Upper lobe of left lung (tissue), 6 donors: ENCODE measurements at regions not wholly inside any gene's neighbourhood (a gene's known extent, or its start where the extent isn't known, plus 50 kb on each side); places are given as distances from the start of the nearest gene placed in this dataset.

ENCODE experiments used
- ATAC-seq, 2 donors: fragments of 200-7000 bp; cut with Tn5 transposase; one replicate each; pipeline ENCODE4 v1.9.1; 2022; ENCODE audit warnings: mild to moderate bottlenecking in 2 of 2, moderate library complexity in 2 of 2; ENCODE audit not compliant: low FRiP score in 2 of 2
- DNase-seq, 2 donors: peaks; one replicate each; pipeline ENCODE4 v3.0.0-alpha.2; 2019 to 2020
- H3K27ac ChIP-seq, 4 donors: fragments of 200-600 bp; sonication (generic); one replicate each; pipeline ENCODE4 v1.5.1; 2016 to 2019
- H3K27me3 ChIP-seq, 4 donors: fragments of 200-600 bp; sonication (generic); one replicate each; pipeline ENCODE4 v1.5.1; 2017 to 2019
- H3K36me3 ChIP-seq, 4 donors: fragments of 200-600 bp; sonication (generic); one replicate each; pipeline ENCODE4 v1.5.1; 2016 to 2019
- H3K4me1 ChIP-seq, 4 donors: fragments of 200-600 bp; sonication (generic); one replicate each; pipeline ENCODE4 v1.5.1; 2018 to 2019
- H3K4me3 ChIP-seq, 4 donors: fragments of 200-600 bp; sonication (generic); one replicate each; pipeline ENCODE4 v1.5.1; 2017 to 2019; ENCODE audit warnings: mild to moderate bottlenecking in 2 of 4, moderate library complexity in 1 of 4
- H3K9me3 ChIP-seq, 4 donors: fragments of 200-600 bp; sonication (generic); one replicate each; pipeline ENCODE4 v1.5.1; 2018 to 2019
- CTCF ChIP-seq, 6 experiments: fragments of 450-650 bp in 4 of 6; fragments of 200-600 bp in 2 of 6; sonication (generic) in 2 of 6; IDR thresholded peaks; one replicate each; pipeline ENCODE4 v1.5.1; 2016 to 2019; ENCODE audit warnings: antibody characterized with exemption in 6 of 6
- EP300 ChIP-seq, 4 donors: sonication (generic); formaldehyde crosslinking; IDR thresholded peaks; one replicate each; pipeline ENCODE4 v1.5.1; 2017; ENCODE audit warnings: antibody characterized with exemption in 4 of 4, control low read depth in 2 of 4
- POLR2A ChIP-seq, 4 donors: fragments of 450-650 bp; IDR thresholded peaks; one replicate each; pipeline ENCODE4 v1.5.1; 2016 to 2017; ENCODE audit warnings: antibody characterized with exemption in 4 of 4, mild to moderate bottlenecking in 2 of 4
- POLR2AphosphoS5 ChIP-seq, 2 donors: sonication (generic); formaldehyde crosslinking; IDR thresholded peaks; one replicate each; pipeline ENCODE4 v1.5.1; 2017; ENCODE audit warnings: antibody characterized with exemption in 2 of 2
- WGBS, 2 donors: methylation state at CpG; one replicate each; pipeline ENCODE4 v1.1.5; 2017 to 2018; 5-methylcytosine and 5-hydroxymethylcytosine counted together
- donor health status: DM: no; HTN: no; CAD: no; lungs with moderate emphysema.
- donor health status: DM: no; HTN: yes; CAD: no; lungs with severe emphysema.

- H3K9me3 ChIP-seq, result no peaks in the 10 kb centered on the region
- H3K27ac ChIP-seq, result no peak overlapping the region
- H3K27me3 ChIP-seq, result no peaks in the 10 kb centered on the region
- 88 to 90% methylated on average over 3 of the region's 3 CpGs for WGBS, 2 donors
- no peak for TF ChIP-seq CTCF (IDR thresholded peaks at IDR 0.05)
- TF ChIP-seq EP300 (IDR thresholded peaks at IDR 0.05), result no peak
- no peak for TF ChIP-seq POLR2A (IDR thresholded peaks at IDR 0.05)
- no peak for TF ChIP-seq POLR2AphosphoS5 (IDR thresholded peaks at IDR 0.05)
- H3K4me3 ChIP-seq, result no peak overlapping the region
- no peaks in the 10 kb centered on the region for H3K4me1 ChIP-seq
- no peak for DNase-seq
- H3K36me3 ChIP-seq, result no peaks in the 10 kb centered on the region
- no peak for ATAC-seq
These were observed 314.8 kb upstream of the HS6ST1 start for GRCh38 chr2:128633501-128633900.

GRCh38 chr2:128635361-128635900 lies 316.8 kb upstream of the HS6ST1 start:
- TF ChIP-seq EP300 (IDR thresholded peaks at IDR 0.05) (no peak), CTCF (IDR thresholded peaks at IDR 0.05) (no peak), POLR2A (IDR thresholded peaks at IDR 0.05) (no peak), POLR2AphosphoS5 (IDR thresholded peaks at IDR 0.05) (no peak)
- DNase-seq (peak in 1 of 2 donors; percentile 23), ATAC-seq (no peak)
- H3K4me3 ChIP-seq, result no peak overlapping the region
- no peaks in the 10 kb centered on the region for H3K9me3 ChIP-seq
- WGBS, 2 donors, result 56 to 58% methylated on average over 8 of the region's 8 CpGs
- H3K27me3 ChIP-seq, result no peaks in the 10 kb centered on the region
- H3K27ac ChIP-seq, result no peak overlapping the region
- H3K4me1 ChIP-seq, result no peaks in the 10 kb centered on the region
- H3K36me3 ChIP-seq, result no peaks in the 10 kb centered on the region

- ATAC-seq, result no peak
- peak in 1 of 2 donors; percentile 11 for DNase-seq
- Histone ChIP-seq H3K9me3 (no peaks in the 10 kb centered on the region), H3K27me3 (no peaks in the 10 kb centered on the region), H3K36me3 (no peaks in the 10 kb centered on the region), H3K27ac (no peak overlapping the region), H3K4me1 (no peaks in the 10 kb centered on the region), H3K4me3 (no peak overlapping the region)
- TF ChIP-seq CTCF (IDR thresholded peaks at IDR 0.05) (no peak), POLR2A (IDR thresholded peaks at IDR 0.05) (no peak), EP300 (IDR thresholded peaks at IDR 0.05) (no peak), POLR2AphosphoS5 (IDR thresholded peaks at IDR 0.05) (no peak)
- WGBS, 2 donors, result 69 to 85% methylated on average over 5 of the region's 5 CpGs
These were observed 318.1 kb upstream of the HS6ST1 start for GRCh38 chr2:128636802-128637147.

GRCh38 chr2:128637481-128638155 lies 318.9 kb upstream of the HS6ST1 start:
- DNase-seq, result peak in 1 of 2 donors; percentile 17

More at GRCh38 chr2:128637481-128638155, 318.9 kb upstream of the HS6ST1 start:
- Histone ChIP-seq H3K4me3 (no peak overlapping the region), H3K4me1 (no peaks in the 10 kb centered on the region), H3K9me3 (no peaks in the 10 kb centered on the region), H3K36me3 (no peaks in the 10 kb centered on the region), H3K27ac (no peak overlapping the region), H3K27me3 (no peaks in the 10 kb centered on the region)
- TF ChIP-seq POLR2A (IDR thresholded peaks at IDR 0.05) (no peak), CTCF (IDR thresholded peaks at IDR 0.05) (no peak), EP300 (IDR thresholded peaks at IDR 0.05) (no peak), POLR2AphosphoS5 (IDR thresholded peaks at IDR 0.05) (no peak)
- ATAC-seq, result no peak
- WGBS, 2 donors, result 82 to 91% methylated on average over 7 of the region's 7 CpGs
